Activated T-cell treated with anti-CD3 and anti-CD28 coated beads, Interleukin-2, amount 50 U/mL, for 24 hours (primary cell): ENCODE measurements at regions not wholly inside any gene's neighbourhood (a gene's known extent, or its start where the extent isn't known, plus 50 kb on each side); places are given as distances from the start of the nearest gene placed in this dataset.
"Not testable (repeated sequence)": the region's sequence is repeated elsewhere in the genome, so short reads cannot be mapped to it uniquely, and the experiment has no call there.

ENCODE experiments used
- DNase-seq: peaks from one replicate; pipeline ENCODE4 v3.0.0-alpha.2; 2020
- H3K27ac Mint-ChIP-seq: 2 replicates; pipeline ENCODE4 v1.8.0; 2020; ENCODE audit warnings: mild to moderate bottlenecking, mixed read lengths
- H3K27me3 Mint-ChIP-seq: 2 replicates; pipeline ENCODE4 v1.8.0; 2020; ENCODE audit warnings: mixed read lengths
- H3K36me3 Mint-ChIP-seq: 2 replicates; pipeline ENCODE4 v1.8.0; 2020; ENCODE audit warnings: low read depth, mixed read lengths
- H3K4me1 Mint-ChIP-seq: 2 replicates; pipeline ENCODE4 v1.8.0; 2020; ENCODE audit warnings: low read depth, mixed read lengths
- H3K4me3 Mint-ChIP-seq: 2 replicates; pipeline ENCODE4 v1.8.0; 2020; ENCODE audit warnings: mild to moderate bottlenecking, moderate library complexity, mixed read lengths
- H3K9me3 Mint-ChIP-seq: 2 replicates; pipeline ENCODE4 v1.8.0; 2020; ENCODE audit warnings: mixed read lengths

DNA sequence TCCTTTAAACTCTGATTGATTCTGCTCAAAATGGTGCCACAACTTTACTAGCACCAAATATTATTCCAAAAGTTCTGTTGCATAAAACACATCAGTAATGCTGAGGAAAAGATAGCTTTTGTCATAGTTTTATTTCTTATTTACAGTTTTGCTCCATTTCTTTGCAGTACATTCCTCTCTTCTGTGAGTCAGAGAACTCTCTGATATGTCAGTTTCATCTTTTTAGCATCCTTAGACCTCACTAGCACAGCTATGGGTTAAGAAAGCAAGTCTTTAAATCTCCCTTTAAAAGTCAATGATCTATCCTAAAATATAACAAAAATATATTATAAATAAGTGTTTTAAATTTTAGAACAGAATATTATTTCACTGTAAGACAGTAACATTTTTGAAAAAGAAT is 356.6 kb upstream of the SNX7 start:
- H3K27ac Mint-ChIP-seq: no peak overlapping the region
- peaks cover 2% of the 10 kb centered on the region for H3K4me1 Mint-ChIP-seq
- no peaks in the 10 kb centered on the region for H3K9me3 Mint-ChIP-seq
- H3K27me3 Mint-ChIP-seq: no peaks in the 10 kb centered on the region
- H3K36me3 Mint-ChIP-seq: no peaks in the 10 kb centered on the region
- no peak overlapping the region for H3K4me3 Mint-ChIP-seq
- DNase-seq: no peak

- no peaks in the 10 kb centered on the region for H3K4me1 Mint-ChIP-seq
- no peak for DNase-seq
- no peaks in the 10 kb centered on the region for H3K9me3 Mint-ChIP-seq
- H3K36me3 Mint-ChIP-seq: no peaks in the 10 kb centered on the region
- H3K4me3 Mint-ChIP-seq: no peak overlapping the region
- H3K27me3 Mint-ChIP-seq: no peaks in the 10 kb centered on the region
- no peak overlapping the region for H3K27ac Mint-ChIP-seq
Observed at GRCh38 chr1:98299861-98300260, 361.7 kb upstream of the SNX7 start.

- Mint-ChIP-seq H3K4me3 (no peak overlapping the region), H3K27me3 (no peaks in the 10 kb centered on the region), H3K4me1 (no peaks in the 10 kb centered on the region), H3K27ac (no peak overlapping the region), H3K36me3 (no peaks in the 10 kb centered on the region), H3K9me3 (no peaks in the 10 kb centered on the region)
- no peak for DNase-seq
Observed at GRCh38 chr1:98299313-98299712, 362.2 kb upstream of the SNX7 start.

GRCh38 chr1:98298319-98298718 is 363.2 kb upstream of the SNX7 start:
- H3K27ac Mint-ChIP-seq: no peak overlapping the region
- no peaks in the 10 kb centered on the region for H3K27me3 Mint-ChIP-seq
- no peak for DNase-seq
- H3K4me3 Mint-ChIP-seq: no peak overlapping the region
- no peaks in the 10 kb centered on the region for H3K4me1 Mint-ChIP-seq
- no peaks in the 10 kb centered on the region for H3K9me3 Mint-ChIP-seq
- H3K36me3 Mint-ChIP-seq: no peaks in the 10 kb centered on the region

GRCh38 chr1:98296681-98297080 is 364.8 kb upstream of the SNX7 start:
- no peaks in the 10 kb centered on the region for H3K27me3 Mint-ChIP-seq
- no peaks in the 10 kb centered on the region for H3K36me3 Mint-ChIP-seq
- H3K4me1 Mint-ChIP-seq: no peaks in the 10 kb centered on the region
- H3K4me3 Mint-ChIP-seq: no peak overlapping the region
- no peak for DNase-seq
- H3K27ac Mint-ChIP-seq: no peak overlapping the region
- no peaks in the 10 kb centered on the region for H3K9me3 Mint-ChIP-seq

DNA sequence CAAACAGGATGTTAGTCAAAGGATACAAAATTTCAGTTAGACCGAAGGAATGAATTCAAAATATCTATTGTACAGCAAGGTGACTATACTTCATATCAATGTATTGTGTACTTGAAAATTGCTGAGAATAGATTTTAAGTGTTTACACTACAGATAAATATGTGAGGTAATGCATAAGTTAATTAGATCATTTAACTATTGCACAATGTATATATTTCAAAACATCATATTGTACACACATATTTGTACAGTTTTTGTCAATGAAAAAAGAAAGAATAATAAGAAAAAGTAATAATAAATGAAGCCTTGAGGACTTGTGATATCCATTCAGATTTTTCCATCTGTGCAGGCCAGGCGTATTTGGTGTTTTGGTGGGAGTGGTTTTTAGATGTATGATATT is 367.4 kb upstream of the SNX7 start:
- Mint-ChIP-seq H3K9me3 (no peaks in the 10 kb centered on the region), H3K4me3 (no peak overlapping the region), H3K36me3 (no peaks in the 10 kb centered on the region), H3K27ac (no peak overlapping the region), H3K27me3 (no peaks in the 10 kb centered on the region), H3K4me1 (no peaks in the 10 kb centered on the region)
- no peak for DNase-seq

- no peak overlapping the region for H3K27ac Mint-ChIP-seq
- DNase-seq: no peak
- no peaks in the 10 kb centered on the region for H3K36me3 Mint-ChIP-seq
- no peak overlapping the region for H3K4me3 Mint-ChIP-seq
- no peaks in the 10 kb centered on the region for H3K9me3 Mint-ChIP-seq
- H3K4me1 Mint-ChIP-seq: no peaks in the 10 kb centered on the region
- H3K27me3 Mint-ChIP-seq: no peaks in the 10 kb centered on the region
Observed at GRCh38 chr1:98292994-98293393, 368.5 kb upstream of the SNX7 start.

DNA sequence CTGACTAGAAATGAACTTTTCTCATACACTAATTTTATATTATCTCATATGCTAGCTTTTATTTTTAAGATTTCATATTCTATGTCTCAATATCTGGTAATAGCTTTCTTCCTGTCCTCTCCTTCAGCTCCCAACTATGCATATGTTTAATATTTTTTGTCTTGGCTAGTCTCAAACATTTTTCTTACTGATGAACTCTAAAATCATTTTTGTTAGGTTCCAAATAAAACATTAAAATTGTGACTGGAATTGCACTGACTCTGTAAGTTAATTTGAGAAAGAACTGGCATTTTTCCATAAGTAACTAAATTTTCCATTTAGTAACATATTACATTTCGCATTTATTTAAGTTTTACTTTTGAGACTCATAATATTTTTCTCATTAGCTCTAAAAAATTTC is 368.5 kb upstream of the DPYD start:
- Mint-ChIP-seq H3K36me3 (no peaks in the 10 kb centered on the region), H3K4me1 (no peaks in the 10 kb centered on the region), H3K27me3 (no peaks in the 10 kb centered on the region), H3K4me3 (no peak overlapping the region), H3K9me3 (no peaks in the 10 kb centered on the region), H3K27ac (no peak overlapping the region)
- DNase-seq: no peak

DNA sequence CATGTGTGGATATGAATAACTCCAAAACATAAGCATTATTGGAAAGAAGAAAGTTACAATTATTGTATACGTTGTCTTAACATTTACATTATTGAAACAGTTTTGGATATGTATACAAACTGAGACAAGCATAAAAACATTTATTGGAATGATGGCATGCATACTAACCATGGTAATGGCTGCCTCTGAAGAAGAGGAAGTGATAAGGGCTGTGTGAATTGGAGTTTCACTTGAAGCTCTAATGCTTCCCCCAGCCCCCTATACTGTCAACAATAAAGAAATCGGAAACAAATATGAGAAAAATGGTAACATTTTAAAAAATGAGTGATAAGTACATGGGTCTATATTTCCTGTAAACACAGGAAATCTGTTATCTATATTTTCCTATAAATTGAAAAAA is 367.7 kb upstream of the DPYD start:
- Mint-ChIP-seq H3K4me1 (no peaks in the 10 kb centered on the region), H3K9me3 (no peaks in the 10 kb centered on the region), H3K36me3 (no peaks in the 10 kb centered on the region), H3K4me3 (no peak overlapping the region), H3K27me3 (no peaks in the 10 kb centered on the region), H3K27ac (no peak overlapping the region)
- DNase-seq: no peak

DNA sequence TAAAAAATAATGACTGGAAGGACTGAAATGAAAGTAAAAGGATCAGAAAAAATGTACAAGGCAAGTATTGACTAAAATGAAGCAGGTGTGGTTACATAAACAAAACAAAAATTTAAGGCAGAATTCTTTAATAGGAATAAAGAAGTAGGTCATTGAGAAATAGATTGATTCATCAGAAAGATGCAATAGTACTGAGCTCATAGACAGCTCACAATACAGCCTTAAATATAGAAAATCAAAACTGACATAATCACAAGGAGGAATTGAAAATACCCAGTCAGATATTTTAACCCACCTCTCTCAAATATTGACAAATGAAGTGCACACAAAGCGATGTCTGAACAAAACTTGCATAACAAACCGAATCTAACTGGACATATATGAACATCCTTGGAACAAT is 366.8 kb upstream of the DPYD start:
- Mint-ChIP-seq H3K27me3 (no peaks in the 10 kb centered on the region), H3K4me1 (no peaks in the 10 kb centered on the region), H3K27ac (no peak overlapping the region), H3K9me3 (no peaks in the 10 kb centered on the region), H3K4me3 (no peak overlapping the region), H3K36me3 (no peaks in the 10 kb centered on the region)
- DNase-seq: no peak

GRCh38 chr1:98286656-98287055 is 365.8 kb upstream of the DPYD start:
- Mint-ChIP-seq H3K4me1 (no peaks in the 10 kb centered on the region), H3K27ac (no peak overlapping the region), H3K4me3 (no peak overlapping the region), H3K27me3 (no peaks in the 10 kb centered on the region), H3K36me3 (no peaks in the 10 kb centered on the region), H3K9me3 (no peaks in the 10 kb centered on the region)
- no peak for DNase-seq

- H3K36me3 Mint-ChIP-seq, DNase-seq, H3K27ac Mint-ChIP-seq, H3K4me1 Mint-ChIP-seq, H3K4me3 Mint-ChIP-seq, H3K9me3 Mint-ChIP-seq, H3K27me3 Mint-ChIP-seq: not testable (repeated sequence)
Observed at GRCh38 chr1:98285286-98285685, 364.5 kb upstream of the DPYD start.

- no peaks in the 10 kb centered on the region for H3K4me1 Mint-ChIP-seq
- H3K9me3 Mint-ChIP-seq: no peaks in the 10 kb centered on the region
- no peak for DNase-seq
- no peak overlapping the region for H3K4me3 Mint-ChIP-seq
- no peaks in the 10 kb centered on the region for H3K27me3 Mint-ChIP-seq
- no peak overlapping the region for H3K27ac Mint-ChIP-seq
- no peaks in the 10 kb centered on the region for H3K36me3 Mint-ChIP-seq
Observed at GRCh38 chr1:98280049-98280448, 359.2 kb upstream of the DPYD start.

- no peaks in the 10 kb centered on the region for H3K27me3 Mint-ChIP-seq
- H3K9me3 Mint-ChIP-seq: no peaks in the 10 kb centered on the region
- H3K27ac Mint-ChIP-seq: no peak overlapping the region
- DNase-seq: no peak
- no peaks in the 10 kb centered on the region for H3K36me3 Mint-ChIP-seq
- no peaks in the 10 kb centered on the region for H3K4me1 Mint-ChIP-seq
- no peak overlapping the region for H3K4me3 Mint-ChIP-seq
Observed at GRCh38 chr1:98278055-98278454, 357.2 kb upstream of the DPYD start.

GRCh38 chr1:98277118-98277517 is 356.3 kb upstream of the DPYD start:
- Mint-ChIP-seq H3K4me3 (no peak overlapping the region), H3K27me3 (no peaks in the 10 kb centered on the region), H3K36me3 (no peaks in the 10 kb centered on the region), H3K27ac (no peak overlapping the region), H3K4me1 (no peaks in the 10 kb centered on the region), H3K9me3 (no peaks in the 10 kb centered on the region)
- DNase-seq: no peak

DNA sequence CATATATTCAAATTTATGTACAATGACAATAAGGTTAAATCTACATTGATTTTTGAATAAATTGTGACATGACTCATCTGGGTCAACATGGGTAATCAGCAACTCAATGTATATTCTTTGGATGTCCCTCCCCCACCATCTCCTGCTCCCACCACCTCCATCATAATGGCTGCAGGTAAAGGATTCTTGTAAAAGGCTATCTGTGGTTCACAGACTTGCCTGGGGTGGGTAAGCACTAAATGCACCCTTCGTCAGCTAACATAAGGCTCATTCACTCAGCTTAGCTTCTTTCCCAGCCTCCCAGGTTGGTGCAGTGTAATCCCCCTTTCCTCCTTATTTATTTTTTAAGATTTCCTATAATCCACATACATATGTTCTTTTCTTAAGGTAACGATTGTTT is 355.7 kb upstream of the DPYD start:
- H3K4me1 Mint-ChIP-seq: no peaks in the 10 kb centered on the region
- H3K36me3 Mint-ChIP-seq: no peaks in the 10 kb centered on the region
- no peaks in the 10 kb centered on the region for H3K27me3 Mint-ChIP-seq
- no peaks in the 10 kb centered on the region for H3K9me3 Mint-ChIP-seq
- H3K4me3 Mint-ChIP-seq: no peak overlapping the region
- no peak overlapping the region for H3K27ac Mint-ChIP-seq
- no peak for DNase-seq
